ENCODE measurements at regions not wholly inside any gene's neighbourhood (a gene's known extent, or its start where the extent isn't known, plus 50 kb on each side); places are given as distances from the start of the nearest gene placed in this dataset.

GRCh38 chr2:14074691-14075090, 557.8 kb upstream of the LRATD1 start:
- no peak overlapping the region for H3K4me2 ChIP-seq (ENCODE audit: insufficient read depth, low read length)
- H4K20me1 ChIP-seq (ENCODE audit: insufficient read depth, low read length), result no peaks in the 10 kb centered on the region
- no peaks in the 10 kb centered on the region for H3K79me2 ChIP-seq (ENCODE audit: insufficient read depth, low read length)
- TF ChIP-seq, protein P1, sequence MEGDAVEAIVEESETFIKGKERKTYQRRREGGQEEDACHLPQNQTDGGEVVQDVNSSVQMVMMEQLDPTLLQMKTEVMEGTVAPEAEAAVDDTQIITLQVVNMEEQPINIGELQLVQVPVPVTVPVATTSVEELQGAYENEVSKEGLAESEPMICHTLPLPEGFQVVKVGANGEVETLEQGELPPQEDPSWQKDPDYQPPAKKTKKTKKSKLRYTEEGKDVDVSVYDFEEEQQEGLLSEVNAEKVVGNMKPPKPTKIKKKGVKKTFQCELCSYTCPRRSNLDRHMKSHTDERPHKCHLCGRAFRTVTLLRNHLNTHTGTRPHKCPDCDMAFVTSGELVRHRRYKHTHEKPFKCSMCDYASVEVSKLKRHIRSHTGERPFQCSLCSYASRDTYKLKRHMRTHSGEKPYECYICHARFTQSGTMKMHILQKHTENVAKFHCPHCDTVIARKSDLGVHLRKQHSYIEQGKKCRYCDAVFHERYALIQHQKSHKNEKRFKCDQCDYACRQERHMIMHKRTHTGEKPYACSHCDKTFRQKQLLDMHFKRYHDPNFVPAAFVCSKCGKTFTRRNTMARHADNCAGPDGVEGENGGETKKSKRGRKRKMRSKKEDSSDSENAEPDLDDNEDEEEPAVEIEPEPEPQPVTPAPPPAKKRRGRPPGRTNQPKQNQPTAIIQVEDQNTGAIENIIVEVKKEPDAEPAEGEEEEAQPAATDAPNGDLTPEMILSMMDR (IDR thresholded peaks at IDR 0.05; ENCODE audit: extremely low read depth, low read depth, low read length), result no peak
- peaks cover 2% of the 10 kb centered on the region for H3K9me3 ChIP-seq (ENCODE audit: low read depth, low read length)
- H3K27me3 ChIP-seq (ENCODE audit: insufficient read depth, low read length), result no peaks in the 10 kb centered on the region
- H3K36me3 ChIP-seq (ENCODE audit: insufficient read depth, low read length), result no peaks in the 10 kb centered on the region
- peak; percentile 14 for DNase-seq (ENCODE audit: insufficient read length, low spot score, missing footprints)
- no peaks in the 10 kb centered on the region for H3K4me1 ChIP-seq (ENCODE audit: insufficient read depth, low read length)
- no peak overlapping the region for H2AFZ ChIP-seq (ENCODE audit: low read length)
- H3K4me3 ChIP-seq (ENCODE audit: insufficient read depth, low read length), result no peak overlapping the region
- no peak overlapping the region for H3K27ac ChIP-seq (ENCODE audit: low read depth, low read length)

GRCh38 chr2:14079576-14079975, 552.9 kb upstream of the LRATD1 start:
- peaks cover 2% of the 10 kb centered on the region for H3K9me3 ChIP-seq (ENCODE audit: low read depth, low read length)
- H3K4me1 ChIP-seq (ENCODE audit: insufficient read depth, low read length), result no peaks in the 10 kb centered on the region
- no peaks in the 10 kb centered on the region for H4K20me1 ChIP-seq (ENCODE audit: insufficient read depth, low read length)
- H3K36me3 ChIP-seq (ENCODE audit: insufficient read depth, low read length), result no peaks in the 10 kb centered on the region
- no peak for DNase-seq (ENCODE audit: insufficient read length, low spot score, missing footprints)
- TF ChIP-seq, protein P1 (IDR thresholded peaks at IDR 0.05; ENCODE audit: extremely low read depth, low read depth, low read length), result no peak
- no peaks in the 10 kb centered on the region for H3K79me2 ChIP-seq (ENCODE audit: insufficient read depth, low read length)
- H3K27me3 ChIP-seq (ENCODE audit: insufficient read depth, low read length), result no peaks in the 10 kb centered on the region
- H3K4me2 ChIP-seq (ENCODE audit: insufficient read depth, low read length), result no peak overlapping the region
- H3K4me3 ChIP-seq (ENCODE audit: insufficient read depth, low read length), result no peak overlapping the region
- no peak overlapping the region for H3K27ac ChIP-seq (ENCODE audit: low read depth, low read length)
- H2AFZ ChIP-seq (ENCODE audit: low read length), result no peak overlapping the region

DNA sequence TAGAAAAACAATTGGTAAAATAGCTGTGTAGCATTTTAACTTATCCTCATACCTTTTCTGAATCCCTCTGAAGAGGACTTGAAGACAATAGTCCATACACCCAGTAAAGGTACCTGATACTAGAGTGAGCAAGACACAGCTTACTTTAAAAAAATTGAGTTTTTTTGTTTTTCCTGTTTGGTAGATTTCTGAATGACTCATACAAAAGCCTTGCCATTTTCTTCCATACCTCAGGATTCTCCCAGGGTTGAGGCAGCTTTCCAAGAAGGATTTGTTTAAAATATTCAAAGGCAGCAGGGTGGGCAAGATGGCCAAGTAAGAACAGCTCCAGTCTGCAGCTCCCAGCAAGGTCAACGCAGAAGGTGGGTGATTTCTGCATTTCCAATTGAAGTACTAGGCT, 551.0 kb upstream of the LRATD1 start:
- no peaks in the 10 kb centered on the region for H3K79me2 ChIP-seq (ENCODE audit: insufficient read depth, low read length)
- H3K9me3 ChIP-seq (ENCODE audit: low read depth, low read length), result peaks cover 2% of the 10 kb centered on the region
- no peaks in the 10 kb centered on the region for H3K36me3 ChIP-seq (ENCODE audit: insufficient read depth, low read length)
- TF ChIP-seq, protein P1 (IDR thresholded peaks at IDR 0.05; ENCODE audit: extremely low read depth, low read depth, low read length), result no peak
- no peaks in the 10 kb centered on the region for H4K20me1 ChIP-seq (ENCODE audit: insufficient read depth, low read length)
- no peak for DNase-seq (ENCODE audit: insufficient read length, low spot score, missing footprints)
- H3K27me3 ChIP-seq (ENCODE audit: insufficient read depth, low read length), result no peaks in the 10 kb centered on the region
- no peak overlapping the region for H2AFZ ChIP-seq (ENCODE audit: low read length)
- no peaks in the 10 kb centered on the region for H3K4me1 ChIP-seq (ENCODE audit: insufficient read depth, low read length)
- H3K4me2 ChIP-seq (ENCODE audit: insufficient read depth, low read length), result no peak overlapping the region
- no peak overlapping the region for H3K4me3 ChIP-seq (ENCODE audit: insufficient read depth, low read length)
- no peak overlapping the region for H3K27ac ChIP-seq (ENCODE audit: low read depth, low read length)

DNA sequence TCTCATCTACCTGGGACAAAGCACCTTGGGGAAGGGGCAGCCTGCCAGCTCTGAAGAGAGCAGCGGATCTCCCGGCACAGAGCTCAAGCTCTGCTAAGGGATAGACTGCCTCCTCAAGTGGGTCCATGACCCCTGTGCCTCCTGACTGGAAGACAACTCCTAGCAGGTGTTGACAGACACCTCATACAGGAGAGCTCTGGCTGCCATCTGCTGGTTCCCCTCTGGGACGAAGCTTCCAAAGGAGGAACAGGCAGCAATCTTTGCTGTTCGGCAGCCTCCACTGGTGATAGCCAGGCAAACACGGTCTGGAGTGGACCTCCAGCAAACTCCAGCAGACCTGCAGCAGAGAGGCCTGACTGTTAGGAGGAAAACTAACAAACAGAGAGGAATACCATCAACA, 549.9 kb upstream of the LRATD1 start:
- TF ChIP-seq, protein P1 (IDR thresholded peaks at IDR 0.05; ENCODE audit: extremely low read depth, low read depth, low read length), result no peak
- Histone ChIP-seq H3K79me2 (ENCODE audit: insufficient read depth, low read length) (no peaks in the 10 kb centered on the region), H3K27ac (ENCODE audit: low read depth, low read length) (no peak overlapping the region), H3K4me1 (ENCODE audit: insufficient read depth, low read length) (no peaks in the 10 kb centered on the region), H2AFZ (ENCODE audit: low read length) (no peak overlapping the region), H3K36me3 (ENCODE audit: insufficient read depth, low read length) (no peaks in the 10 kb centered on the region), H3K27me3 (ENCODE audit: insufficient read depth, low read length) (no peaks in the 10 kb centered on the region), H4K20me1 (ENCODE audit: insufficient read depth, low read length) (no peaks in the 10 kb centered on the region), H3K4me3 (ENCODE audit: insufficient read depth, low read length) (no peak overlapping the region), H3K4me2 (ENCODE audit: insufficient read depth, low read length) (no peak overlapping the region), H3K9me3 (ENCODE audit: low read depth, low read length) (peaks cover 2% of the 10 kb centered on the region)
- no peak for DNase-seq (ENCODE audit: insufficient read length, low spot score, missing footprints)
